Activated naive CD4-positive, alpha-beta T cell treated with Interleukin-2 at 50 U/mL for 16 hours (primary cell): ENCODE measurements at regions not wholly inside any gene's neighbourhood (a gene's known extent, or its start where the extent isn't known, plus 50 kb on each side); places are given as distances from the start of the nearest gene placed in this dataset.
"Not testable (repeated sequence)": the region's sequence is repeated elsewhere in the genome, so short reads cannot be mapped to it uniquely, and the experiment has no call there.

Experiments used
- DNase-seq: peaks from one replicate; pipeline ENCODE4 v3.0.0-alpha.2; 2020

DNA sequence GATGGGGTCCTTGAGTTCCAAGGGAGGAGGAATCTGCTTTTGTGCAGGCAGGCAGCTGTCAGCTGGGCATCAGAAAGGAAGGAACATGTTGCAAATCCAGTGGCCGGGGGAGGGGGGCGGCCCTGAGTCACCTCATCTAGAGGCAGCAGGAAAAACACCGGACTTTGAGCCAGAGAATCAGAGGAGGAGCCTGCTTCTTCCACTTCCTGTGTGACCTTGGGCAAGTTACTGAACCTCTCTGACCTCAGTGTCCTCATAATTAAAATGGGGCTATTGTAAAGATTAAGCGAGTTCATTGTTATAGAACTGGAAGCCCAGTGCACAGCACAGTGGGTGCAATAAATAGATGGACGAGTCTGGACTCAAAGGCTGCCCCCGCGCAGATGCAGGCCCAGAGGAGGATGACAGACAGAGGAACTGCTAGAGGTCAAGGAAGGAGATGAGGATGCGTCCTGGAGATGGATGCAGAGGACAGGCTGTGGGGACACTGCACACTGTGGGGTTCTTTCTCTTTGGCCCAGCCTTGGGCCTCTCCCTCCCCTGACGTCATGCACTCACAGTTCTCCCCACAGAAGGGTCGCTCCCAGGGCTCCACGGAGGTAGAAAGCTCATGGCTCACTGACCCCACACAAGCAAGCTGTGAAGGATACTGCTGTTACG lies 714.3 kb downstream of the MATN1 start:
- DNase-seq = no peak

GRCh38 chr1:30008372-30008997 lies 714.9 kb downstream of the MATN1 start:
- no peak for DNase-seq

DNA sequence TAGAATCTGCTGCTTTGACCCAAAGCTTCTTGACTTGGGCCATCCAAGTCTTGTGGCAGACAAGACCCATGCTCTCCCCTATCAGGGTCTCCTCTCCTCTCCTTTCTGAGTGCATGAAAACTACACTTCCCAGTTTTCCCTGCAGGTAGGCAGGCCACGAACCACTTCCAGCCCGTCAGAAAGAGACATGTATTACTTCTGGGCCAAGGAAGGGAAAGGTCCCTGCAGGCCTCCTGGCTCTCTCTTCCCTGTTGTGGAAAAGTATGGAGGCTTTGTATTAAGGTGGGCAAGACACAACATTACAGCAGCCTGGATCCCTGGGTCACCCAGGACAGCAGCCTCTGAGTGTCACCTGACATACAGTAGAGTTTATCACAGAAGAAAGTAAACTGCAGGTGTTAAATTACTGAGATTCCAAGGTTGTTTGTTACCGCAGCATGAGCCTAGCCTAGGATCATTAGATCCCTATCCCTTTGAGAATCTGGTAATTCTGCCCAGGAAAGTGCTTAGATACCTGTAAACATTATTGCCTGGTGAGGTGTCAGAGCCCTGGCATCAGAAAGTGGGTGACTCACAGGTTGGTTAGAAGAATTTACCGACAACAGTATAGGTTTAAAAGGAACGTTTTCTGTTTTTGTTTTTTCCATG lies 717.3 kb downstream of the MATN1 start:
- DNase-seq = no peak

DNA sequence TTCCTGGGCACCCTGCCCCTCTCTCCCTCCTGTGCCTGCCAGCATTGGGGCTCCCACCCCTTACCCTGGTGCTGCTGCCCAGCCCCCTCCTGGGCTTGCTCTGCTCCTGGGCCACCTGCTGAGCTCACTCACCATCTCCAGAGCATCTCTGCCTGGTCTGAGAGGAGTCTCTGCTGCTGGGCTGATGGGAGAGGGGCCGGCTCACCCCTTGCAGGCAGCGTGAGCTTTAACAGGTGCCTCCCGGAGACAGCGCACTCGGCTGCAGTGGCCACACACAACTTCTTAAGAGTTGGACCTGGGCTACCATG lies 721.7 kb downstream of the MATN1 start:
- no peak for DNase-seq

DNA sequence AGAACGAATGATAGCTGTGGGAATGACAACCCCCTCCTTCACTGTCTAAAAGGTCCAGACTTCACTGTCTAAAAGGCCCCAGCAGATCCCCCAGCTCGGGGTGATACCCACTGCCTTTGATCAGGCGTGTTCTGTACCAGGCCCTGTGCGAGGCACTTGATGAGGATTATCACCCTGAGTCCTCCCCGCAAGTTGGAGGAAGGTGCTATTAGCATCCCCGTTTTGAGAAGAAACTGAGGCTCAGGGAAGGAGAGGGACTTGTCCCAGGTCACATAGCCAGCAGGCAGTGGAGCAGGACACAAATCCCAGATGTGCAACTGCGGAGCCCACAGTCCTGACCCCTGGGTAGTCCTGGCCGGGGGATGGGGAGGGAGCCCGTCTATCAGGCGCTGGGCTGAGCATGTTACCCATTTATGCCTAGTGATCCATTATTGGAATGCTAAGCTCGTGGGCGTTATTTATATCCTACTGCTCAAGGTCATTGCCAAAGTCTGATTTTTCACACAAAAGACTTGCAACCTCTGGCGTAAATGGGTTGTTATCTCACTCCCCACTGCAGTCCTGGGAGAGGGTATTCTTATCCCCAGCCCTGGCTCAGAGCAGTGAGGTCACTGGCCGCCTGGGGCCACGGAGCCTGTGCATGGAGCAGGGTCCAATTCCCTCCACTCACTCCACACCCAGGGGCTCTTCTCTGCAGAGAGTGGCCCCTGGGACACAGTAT lies 722.2 kb downstream of the MATN1 start:
- DNase-seq = no peak

DNA sequence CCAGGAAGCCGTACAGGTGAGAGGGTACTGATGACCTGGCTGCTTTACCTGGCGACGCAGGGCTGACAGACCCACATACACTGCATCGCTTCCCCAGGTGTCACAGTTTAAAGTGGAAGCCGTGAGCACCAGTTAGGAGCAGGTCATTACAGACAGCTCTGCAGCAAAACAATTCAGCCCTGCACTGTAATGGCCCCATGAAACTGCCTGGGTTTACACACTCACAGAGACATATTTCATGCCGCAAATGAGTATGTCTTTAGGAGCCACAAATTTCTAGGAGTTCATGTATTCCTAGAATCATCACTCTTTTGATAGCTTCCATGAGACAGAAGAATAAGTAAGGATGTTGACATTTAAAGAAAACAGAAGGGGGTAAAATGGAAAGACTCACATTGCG lies 723.1 kb downstream of the MATN1 start:
- no peak for DNase-seq

DNA sequence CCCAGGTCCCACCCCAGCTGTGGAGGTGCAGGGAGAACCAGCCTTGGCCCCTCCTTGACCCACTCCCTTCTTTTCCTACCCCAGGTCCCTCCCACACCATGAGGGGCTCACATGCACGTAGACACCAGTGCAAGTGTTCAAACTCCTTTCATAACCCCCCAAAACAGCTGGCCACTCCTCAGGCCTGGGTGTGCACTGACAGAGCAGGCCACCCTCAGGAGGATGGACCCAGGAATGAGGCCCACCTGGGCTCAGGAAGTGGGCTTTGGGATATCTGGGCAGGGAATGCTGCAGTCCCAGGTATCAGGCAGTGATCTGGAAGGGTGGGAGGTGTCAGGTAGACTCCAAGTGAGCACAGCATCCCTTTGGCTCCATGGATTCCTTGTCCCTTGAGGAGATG lies 723.8 kb downstream of the MATN1 start:
- no peak for DNase-seq

DNA sequence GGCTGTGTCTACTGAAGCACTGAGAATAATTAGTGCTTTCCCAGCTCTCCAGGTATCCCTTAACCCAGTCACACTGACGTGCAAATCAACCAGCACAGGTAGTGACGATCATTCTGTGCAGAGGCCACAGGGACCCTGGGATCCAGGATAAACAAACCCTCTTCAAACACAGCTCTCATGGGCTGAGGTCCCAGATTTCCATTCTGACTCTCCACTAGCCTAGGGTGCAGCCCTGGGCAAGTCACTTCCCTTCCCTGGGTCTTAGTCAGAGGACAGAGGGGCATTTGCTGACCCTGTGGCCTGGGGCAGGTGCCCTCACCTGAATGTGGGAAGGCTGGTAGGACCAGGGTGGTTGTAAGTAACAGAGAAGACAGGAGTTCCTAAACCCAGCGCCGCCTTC lies 724.7 kb downstream of the MATN1 start:
- no peak for DNase-seq

GRCh38 chr1:29997818-29998217 lies 725.6 kb downstream of the MATN1 start:
- not testable (repeated sequence) for DNase-seq

GRCh38 chr1:29993950-29994349 lies 729.4 kb downstream of the MATN1 start:
- DNase-seq = no peak

DNA sequence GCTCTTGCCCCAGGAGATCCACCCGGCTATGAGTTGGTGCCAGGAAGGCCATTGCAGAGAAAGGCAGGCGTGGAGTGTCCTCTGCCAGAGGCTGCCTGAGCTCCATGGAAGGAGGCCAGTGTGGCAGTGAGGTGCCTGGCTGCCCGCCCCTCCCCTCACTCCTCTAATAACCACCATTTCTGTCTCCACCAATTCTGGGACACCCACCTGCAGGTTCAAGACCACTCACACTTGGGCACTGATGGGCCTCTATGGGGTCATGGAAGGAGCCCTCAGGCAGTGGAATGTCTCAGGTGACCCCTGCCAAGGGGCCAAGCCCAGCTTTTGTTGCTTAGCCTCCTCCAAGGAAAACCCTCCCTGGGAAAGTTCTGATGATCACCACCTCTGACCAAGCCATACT lies 731.6 kb downstream of the MATN1 start:
- no peak for DNase-seq

DNA sequence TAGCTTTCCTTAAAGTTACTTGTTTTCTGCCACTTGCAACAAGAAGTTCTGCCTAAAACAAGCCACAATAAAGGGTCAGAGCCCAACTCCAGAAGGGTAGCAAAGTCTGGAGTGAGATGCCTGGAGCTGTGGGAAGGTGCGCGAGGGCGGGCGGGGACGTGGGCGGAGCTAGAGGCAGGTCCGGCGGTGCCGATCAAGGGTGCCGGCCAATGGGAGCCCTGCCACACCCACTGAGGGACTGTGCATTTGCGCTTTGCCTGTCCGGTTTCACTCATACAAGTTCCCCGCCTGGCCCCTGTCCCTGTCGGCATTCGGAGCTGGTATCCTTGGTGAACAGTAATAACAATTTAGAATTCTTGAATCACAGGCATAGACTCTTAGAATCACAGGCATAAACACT lies 732.4 kb downstream of the MATN1 start:
- no peak for DNase-seq

DNA sequence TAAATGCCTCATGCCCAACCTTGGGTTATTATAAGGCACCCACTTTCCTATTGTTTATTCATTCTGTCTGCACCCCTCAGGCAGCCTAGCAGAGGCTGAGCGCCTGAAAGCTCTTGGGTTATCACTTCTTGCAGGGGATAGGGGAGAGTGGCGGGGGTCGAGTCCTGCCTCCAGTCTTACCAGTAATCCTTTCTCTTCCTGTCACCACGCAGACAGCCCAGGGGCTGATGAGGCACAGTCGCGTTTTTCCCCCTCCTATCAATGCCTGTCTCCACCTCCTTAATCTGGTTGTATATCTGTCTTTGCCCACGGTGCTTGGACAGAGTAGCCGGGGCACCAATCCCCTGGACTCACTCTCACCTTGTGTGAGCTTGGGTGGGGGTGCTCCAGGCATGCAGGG lies 733.1 kb downstream of the MATN1 start:
- DNase-seq = no peak

- no peak for DNase-seq
These were observed 736.4 kb downstream of the MATN1 start for GRCh38 chr1:29986986-29987385.

- DNase-seq = no peak
These were observed 737.8 kb downstream of the MATN1 start for GRCh38 chr1:29985606-29985945.

- DNase-seq = no peak
These were observed 738.4 kb downstream of the MATN1 start for GRCh38 chr1:29984862-29985605.

DNA sequence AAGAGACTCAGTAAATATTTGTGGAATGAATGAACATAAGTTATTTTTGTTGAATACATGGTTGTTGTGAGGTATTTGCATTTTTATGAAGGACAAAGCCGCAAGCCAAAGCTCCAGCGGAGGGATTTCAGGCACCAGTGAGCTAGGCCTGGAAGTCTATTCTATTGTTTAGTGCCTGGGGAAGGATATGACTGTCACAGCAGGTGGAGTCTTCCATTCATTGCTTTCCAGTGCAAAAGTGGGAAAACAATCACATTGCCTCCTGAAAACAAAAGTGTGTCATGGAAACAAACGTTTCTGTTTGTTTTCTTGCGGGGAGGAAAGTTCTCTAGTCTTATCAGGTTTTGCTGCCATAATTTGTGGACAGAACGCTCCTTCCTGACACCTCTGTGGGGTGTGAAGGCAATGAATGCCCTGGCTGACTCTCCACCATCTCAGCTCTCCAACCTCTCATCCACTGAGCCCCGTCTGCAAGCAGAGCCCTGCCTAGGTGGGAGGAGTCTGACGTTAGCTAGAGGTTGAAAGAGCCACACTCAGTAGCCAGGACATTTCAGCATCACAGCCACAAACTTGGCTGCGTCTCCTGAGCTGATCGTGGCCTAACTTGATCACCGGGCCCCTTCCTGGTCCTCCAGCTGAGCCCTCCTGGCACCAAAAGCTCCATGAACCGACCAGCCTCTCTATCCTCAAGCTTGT lies 739.1 kb downstream of the MATN1 start:
- no peak for DNase-seq

GRCh38 chr1:29983321-29983720 lies 740.1 kb downstream of the MATN1 start:
- no peak for DNase-seq

DNA sequence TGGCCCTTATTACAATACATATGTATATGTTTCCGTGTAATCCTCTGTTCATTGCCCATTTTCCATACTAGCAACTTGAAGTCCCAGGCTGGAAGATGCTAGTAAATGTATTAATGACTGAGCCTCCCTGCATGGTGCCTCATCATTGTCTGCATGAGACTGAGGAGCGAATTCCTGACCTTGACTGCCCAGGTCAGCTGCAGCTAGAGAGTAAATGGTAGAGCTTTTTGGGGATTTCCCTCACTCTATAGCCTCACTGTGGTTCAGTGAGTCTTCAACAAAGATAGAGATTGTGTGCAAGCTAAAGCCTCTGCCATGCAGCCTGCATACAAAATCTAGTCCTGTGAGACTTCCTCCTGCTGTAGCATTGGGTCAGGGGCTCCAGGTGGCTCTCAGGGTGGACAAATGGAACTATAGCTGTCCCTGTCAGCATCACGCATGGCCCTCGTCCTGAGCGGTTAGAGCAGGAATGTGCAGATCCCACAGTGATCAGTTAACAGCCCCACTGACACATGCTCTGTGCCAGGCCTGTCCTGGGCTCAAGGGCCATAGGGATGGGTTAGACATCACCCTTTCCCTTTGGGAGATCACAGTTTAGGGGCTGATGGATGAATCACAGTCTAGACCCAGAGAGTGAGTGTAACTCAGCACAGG lies 741.7 kb downstream of the MATN1 start:
- no peak for DNase-seq

DNA sequence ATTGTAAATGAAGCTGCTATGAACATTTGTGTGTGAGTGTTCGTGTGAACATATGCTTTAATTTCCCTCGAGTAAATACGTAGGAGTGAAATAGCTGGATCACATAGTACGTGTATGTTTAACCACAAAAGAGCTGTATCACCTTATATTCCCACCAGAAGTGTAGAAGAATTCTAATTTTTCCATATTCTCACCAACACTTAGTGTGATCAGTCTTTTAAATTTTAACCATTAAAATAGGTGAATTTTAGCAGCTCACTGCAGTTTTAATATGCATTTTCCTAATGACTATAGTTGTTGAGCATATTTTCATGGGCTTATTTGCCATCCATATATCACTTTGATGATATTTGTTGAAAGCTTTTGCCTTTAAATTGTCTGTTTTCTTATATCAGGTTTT lies 741.2 kb downstream of the PTPRU start:
- no peak for DNase-seq

GRCh38 chr1:29975036-29975694 lies 738.8 kb downstream of the PTPRU start:
- DNase-seq = no peak

DNA sequence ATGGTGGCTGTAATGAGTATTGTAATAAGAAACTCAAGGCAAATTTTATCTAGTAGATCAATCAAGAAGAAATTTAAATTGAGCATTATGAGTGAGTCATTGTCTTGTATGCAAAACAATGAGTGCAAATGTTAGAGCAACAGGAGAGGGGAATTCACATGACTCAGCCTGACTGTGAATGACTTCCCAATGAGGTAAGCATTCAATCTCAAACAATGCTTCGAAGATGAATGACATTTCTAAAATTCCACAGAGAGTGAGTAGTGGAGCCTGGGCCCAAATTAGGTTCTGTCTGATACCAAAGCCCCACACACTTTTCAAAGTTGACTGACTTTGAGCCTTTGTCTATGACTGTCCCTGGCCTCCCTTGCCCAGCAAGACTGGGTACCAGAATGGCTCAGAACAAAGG lies 738.0 kb downstream of the PTPRU start:
- DNase-seq = no peak
